Panc1 (cell line): ENCODE measurements at regions not wholly inside any gene's neighbourhood (a gene's known extent, or its start where the extent isn't known, plus 50 kb on each side); places are given as distances from the start of the nearest gene placed in this dataset.

ENCODE experiments used
- ATAC-seq: fragments of 200-7000 bp; cut with Tn5 transposase; 2 replicates; pipeline ENCODE4 v1.9.1; 2020; ENCODE audit warnings: mild to moderate bottlenecking, moderate library complexity
- BruUV-seq: library from RNA; stranded (reverse); fragments of 400-500 nt; replicated peaks from 2 replicates; lab custom pipeline; 2021; lab: Mats Ljungman, UMichigan
- CTCF ChIA-PET: fragments of 300-600 bp; sonication (Branson Sonifier 250); formaldehyde crosslinking; loops from one replicate; lab custom pipeline; 2022; ENCODE audit warnings: antibody characterized with exemption; lab: Charles Lee
- POLR2A ChIA-PET: fragments of 300-600 bp; sonication (Branson Sonifier 250); formaldehyde crosslinking; loops from one replicate; lab custom pipeline; 2022; ENCODE audit warnings: antibody characterized with exemption; lab: Charles Lee
- DNase-seq: peaks from one replicate; pipeline ENCODE4 v3.0.0-alpha.2; 2010; ENCODE audit warnings: low read depth, low spot score
- H3K27ac ChIP-seq: 2 replicates; pipeline ENCODE4 v1.5.1; 2011; ENCODE audit warnings: mild to moderate bottlenecking, low read length, inconsistent platforms
- H3K27me3 ChIP-seq: fragments of 200-500 bp; sonication (Bioruptor generic); 2 replicates; pipeline ENCODE4 v1.6.0; 2014; ENCODE audit warnings: low read length, inconsistent platforms; ENCODE audit not compliant: control insufficient read depth, insufficient read depth
- H3K36me3 ChIP-seq: fragments of 200-500 bp; sonication (Bioruptor generic); 2 replicates; pipeline ENCODE4 v1.5.1; 2014; ENCODE audit warnings: inconsistent platforms, mild to moderate bottlenecking, low read length, moderate library complexity; ENCODE audit not compliant: control insufficient read depth, insufficient read depth
- H3K4me1 ChIP-seq: 2 replicates; pipeline ENCODE4 v1.5.1; 2011; ENCODE audit warnings: inconsistent platforms, mild to moderate bottlenecking, low read length, moderate library complexity; ENCODE audit not compliant: control insufficient read depth, insufficient read depth
- H3K4me3 ChIP-seq, 2 experiments: 2 replicates each; pipeline ENCODE4 v1.5.1; 2011 to 2012; ENCODE audit warnings: low read depth in 2 of 2, low read length in 2 of 2, mild to moderate bottlenecking in 2 of 2, inconsistent platforms in 1 of 2, moderate library complexity in 1 of 2
- H3K9me3 ChIP-seq: fragments of 200-500 bp; sonication (Bioruptor generic); 2 replicates; pipeline ENCODE4 v1.5.1; 2014; ENCODE audit warnings: low read depth, mild to moderate bottlenecking, inconsistent platforms, low read length, moderate library complexity; ENCODE audit not compliant: control insufficient read depth, insufficient read depth
- CTCF ChIP-seq: fragments of 450-650 bp; IDR thresholded peaks from 2 replicates; pipeline ENCODE4 v1.5.1; 2017; ENCODE audit warnings: mild to moderate bottlenecking
- POLR2AphosphoS5 ChIP-seq: IDR thresholded peaks from 2 replicates; pipeline ENCODE4 v1.6.1; 2012; ENCODE audit warnings: mild to moderate bottlenecking, low read depth, low read length, moderate library complexity
- REST ChIP-seq, 2 experiments: IDR thresholded peaks; 2 replicates each; pipeline ENCODE4 v1.6.1; 2011 to 2012; ENCODE audit warnings: low read depth in 2 of 2, control low read depth in 1 of 2, low read length in 1 of 2, mild to moderate bottlenecking in 1 of 2, moderate library complexity in 1 of 2; ENCODE audit not compliant: insufficient read depth in 1 of 2
- SIN3A ChIP-seq: IDR thresholded peaks from 2 replicates; pipeline ENCODE4 v1.6.1; 2012; ENCODE audit warnings: low read depth, mild to moderate bottlenecking, low read length, moderate library complexity, borderline replicate concordance; ENCODE audit not compliant: insufficient read depth
- TCF7L2 ChIP-seq: IDR thresholded peaks from 2 replicates; pipeline ENCODE4 v1.6.1; 2011; ENCODE audit warnings: mild to moderate bottlenecking, low read depth, low read length, inconsistent platforms
- in situ Hi-C: cut with HindIII; loops from 2 replicates; pipeline ENCODE4 v1.10.0; 2016; ENCODE audit warnings: low sequenced_read_pairs, low pct_unique_long_range_greater_than_20kb
- intact Hi-C: fragments of 100-400 bp; cut with micrococcal nuclease; formaldehyde crosslinking; loops from one replicate; pipeline ENCODE4 v1.10.0; 2022; ENCODE audit not compliant: unreplicated experiment

- BruUV-seq = no TSS peak
- Histone ChIP-seq H3K27me3 (no peaks in the 10 kb centered on the region), H3K27ac (no peak overlapping the region), H3K9me3 (no peaks in the 10 kb centered on the region), H3K4me3 (no peak overlapping the region), H3K4me1 (no peaks in the 10 kb centered on the region), H3K36me3 (no peaks in the 10 kb centered on the region)
- ChIA-PET POLR2A (no interaction called here), CTCF (no interaction called here)
- DNase-seq (no peak), ATAC-seq (no peak)
- in situ Hi-C loops (no loop called here), intact Hi-C loops (no loop called here)
- TF ChIP-seq POLR2AphosphoS5 (no peak), TCF7L2 (no peak), REST (IDR thresholded peaks at IDR 0.05; ENCODE audit: insufficient read depth in 1 of 2, low read depth in 2 of 2, low read length in 1 of 2) (no peak), SIN3A (no peak), CTCF (no peak)
These were observed 751.2 kb downstream of the HDGFL1 start for GRCh38 chr6:23320471-23321015.

GRCh38 chr6:23323897-23324296 is 754.5 kb downstream of the HDGFL1 start:
- in situ Hi-C loops = no loop called here
- ATAC-seq (no peak), DNase-seq (no peak)
- Histone ChIP-seq H3K9me3 (no peaks in the 10 kb centered on the region), H3K27me3 (no peaks in the 10 kb centered on the region), H3K27ac (no peak overlapping the region), H3K4me3 (no peak overlapping the region), H3K4me1 (no peaks in the 10 kb centered on the region), H3K36me3 (no peaks in the 10 kb centered on the region)
- BruUV-seq = no TSS peak
- TF ChIP-seq SIN3A = no peak
- ChIA-PET CTCF (no interaction called here), POLR2A (no interaction called here)
- intact Hi-C loops = no loop called here

- ChIA-PET CTCF (no interaction called here), POLR2A (no interaction called here)
- TF ChIP-seq POLR2AphosphoS5 (no peak), SIN3A (no peak), TCF7L2 (no peak), REST (IDR thresholded peaks at IDR 0.05; ENCODE audit: insufficient read depth in 1 of 2, low read depth in 2 of 2, low read length in 1 of 2) (no peak)
- no peaks in the 10 kb centered on the region for H3K36me3 ChIP-seq
- no peak overlapping the region for H3K4me3 ChIP-seq
- in situ Hi-C loops = no loop called here
- BruUV-seq = no TSS peak
- ATAC-seq (no peak), DNase-seq (no peak)
- no peaks in the 10 kb centered on the region for H3K4me1 ChIP-seq
- no peak overlapping the region for H3K27ac ChIP-seq
- no peaks in the 10 kb centered on the region for H3K27me3 ChIP-seq
- no peaks in the 10 kb centered on the region for H3K9me3 ChIP-seq
- intact Hi-C loops = no loop called here
These were observed 755.7 kb downstream of the HDGFL1 start for GRCh38 chr6:23325065-23325464.
